Fibroblast of peridontal ligament (primary cell): ENCODE measurements at regions not wholly inside any gene's neighbourhood (a gene's known extent, or its start where the extent isn't known, plus 50 kb on each side); places are given as distances from the start of the nearest gene placed in this dataset.
A peak's percentile ranks its signal among the peaks of the same experiment; 100 is the strongest.

Experiments used
- DNase-seq: peaks from one replicate; pipeline ENCODE4 v3.0.0-alpha.2; 2010; ENCODE audit errors: extremely low read depth

DNA sequence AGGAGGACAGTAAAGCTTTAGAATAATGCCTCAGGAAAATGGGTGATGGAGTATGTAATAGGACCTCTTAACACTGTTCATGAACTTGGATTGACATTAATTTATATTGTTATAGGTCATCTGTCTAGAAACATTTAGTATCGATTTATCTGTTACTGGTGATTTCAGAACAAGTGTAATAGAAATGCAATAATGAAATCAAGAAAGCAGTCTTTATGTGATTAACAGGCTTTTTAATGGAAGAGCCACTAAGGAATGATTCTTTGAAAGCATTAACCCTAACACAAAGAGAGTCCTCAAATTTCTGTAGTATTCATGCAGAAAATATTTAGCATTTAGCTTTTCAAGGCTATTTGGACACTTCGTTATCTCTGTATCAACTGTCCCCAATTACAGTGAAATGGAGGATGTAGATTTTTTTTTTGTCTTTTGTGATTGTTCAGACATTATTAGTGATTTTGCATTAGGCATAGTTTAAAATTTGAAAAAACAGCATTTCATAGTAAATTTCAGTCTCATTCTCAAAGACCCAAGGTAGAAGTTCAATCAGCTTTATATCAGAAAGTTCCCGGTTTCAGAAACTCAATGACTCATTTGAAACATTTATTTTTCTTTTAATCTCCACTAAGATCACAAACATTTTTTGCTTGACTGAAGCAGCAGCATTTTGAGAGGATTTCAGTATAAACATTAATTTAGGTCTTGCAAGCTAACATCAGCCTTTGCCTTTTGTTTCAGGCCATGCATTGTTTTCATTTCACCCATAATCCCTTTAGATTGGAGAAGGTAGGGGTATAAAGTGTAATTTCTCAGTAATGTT, 56.3 kb downstream of the AGTR2 start:
- no peak for DNase-seq

DNA sequence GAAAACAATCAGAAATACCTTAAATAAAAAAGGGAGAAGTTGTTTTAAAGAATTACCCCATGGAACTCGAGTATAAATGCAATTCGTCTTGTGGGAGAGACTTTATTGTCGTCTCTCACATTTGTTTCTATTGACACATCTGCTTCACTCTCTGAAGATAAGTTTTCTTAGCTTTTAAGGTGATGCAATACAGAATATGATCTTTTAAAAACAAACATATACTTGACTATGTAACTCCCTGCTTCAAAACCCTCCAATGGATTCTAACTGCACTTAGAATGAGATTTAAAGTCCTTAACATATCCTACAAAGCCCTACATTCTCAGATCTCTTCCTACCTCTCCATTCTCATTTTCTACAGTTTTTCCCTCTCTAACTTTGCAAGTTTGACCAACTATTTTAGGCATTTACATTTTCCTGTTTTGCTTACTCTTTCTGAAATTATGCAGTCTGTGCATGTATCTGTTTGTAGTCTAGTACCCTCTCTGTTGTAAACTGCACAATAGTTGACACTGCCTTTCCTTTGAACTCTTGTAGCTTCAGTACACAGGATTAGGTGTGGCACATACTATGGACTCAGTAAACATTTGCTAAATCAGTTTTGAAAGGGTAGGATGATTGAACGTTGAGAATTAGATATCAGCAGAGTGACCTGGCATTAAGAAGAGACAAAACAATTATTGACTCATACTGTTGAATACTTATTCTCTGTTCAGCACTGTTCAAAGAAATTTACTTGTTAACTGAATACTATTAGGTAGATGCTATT, 59.8 kb downstream of the AGTR2 start:
- peak; percentile 12 for DNase-seq

GRCh38 chrX:116232833-116233232, 62.3 kb downstream of the AGTR2 start:
- DNase-seq, result peak; percentile 61

DNA sequence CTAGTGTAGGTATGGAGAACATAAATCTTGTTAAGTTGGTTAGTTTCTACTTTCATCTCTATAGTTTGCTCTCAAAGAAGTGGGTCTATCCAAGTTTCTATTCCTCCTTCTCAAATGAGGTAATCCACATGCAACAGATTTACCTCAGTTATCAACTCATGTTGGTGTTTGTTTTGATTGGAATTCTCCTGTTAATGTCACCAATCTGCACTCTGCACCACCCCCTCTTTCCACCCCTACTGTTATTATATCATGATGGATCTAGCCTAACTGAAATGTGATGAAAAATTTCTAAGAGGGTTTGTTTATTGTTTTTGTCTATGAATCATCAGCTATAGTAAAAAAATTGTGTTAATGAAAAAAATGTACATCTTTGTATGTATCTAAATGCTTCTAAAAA, 66.1 kb downstream of the AGTR2 start:
- peak; percentile 8 for DNase-seq

DNA sequence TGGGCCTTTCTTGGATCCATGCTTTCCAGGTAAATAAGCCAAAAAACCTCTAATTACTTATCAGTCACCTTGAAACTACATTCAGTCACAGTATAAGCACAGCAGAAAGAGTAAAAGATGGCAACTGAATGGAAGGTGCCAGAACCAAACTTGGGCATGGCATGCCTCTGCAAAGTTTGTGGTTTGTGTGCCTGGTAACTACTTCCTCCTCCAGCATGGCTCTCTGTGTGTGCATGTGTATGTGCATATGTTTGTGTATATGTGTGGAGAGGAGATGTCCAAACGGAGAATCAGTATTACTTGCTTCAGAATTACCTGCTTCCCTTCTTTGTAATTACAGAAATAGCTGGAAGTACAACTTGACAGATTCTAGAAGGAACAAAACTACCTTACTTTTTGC, 67.5 kb downstream of the AGTR2 start:
- DNase-seq, result no peak

GRCh38 chrX:116238567-116239255, 68.2 kb downstream of the AGTR2 start:
- DNase-seq, result no peak

DNA sequence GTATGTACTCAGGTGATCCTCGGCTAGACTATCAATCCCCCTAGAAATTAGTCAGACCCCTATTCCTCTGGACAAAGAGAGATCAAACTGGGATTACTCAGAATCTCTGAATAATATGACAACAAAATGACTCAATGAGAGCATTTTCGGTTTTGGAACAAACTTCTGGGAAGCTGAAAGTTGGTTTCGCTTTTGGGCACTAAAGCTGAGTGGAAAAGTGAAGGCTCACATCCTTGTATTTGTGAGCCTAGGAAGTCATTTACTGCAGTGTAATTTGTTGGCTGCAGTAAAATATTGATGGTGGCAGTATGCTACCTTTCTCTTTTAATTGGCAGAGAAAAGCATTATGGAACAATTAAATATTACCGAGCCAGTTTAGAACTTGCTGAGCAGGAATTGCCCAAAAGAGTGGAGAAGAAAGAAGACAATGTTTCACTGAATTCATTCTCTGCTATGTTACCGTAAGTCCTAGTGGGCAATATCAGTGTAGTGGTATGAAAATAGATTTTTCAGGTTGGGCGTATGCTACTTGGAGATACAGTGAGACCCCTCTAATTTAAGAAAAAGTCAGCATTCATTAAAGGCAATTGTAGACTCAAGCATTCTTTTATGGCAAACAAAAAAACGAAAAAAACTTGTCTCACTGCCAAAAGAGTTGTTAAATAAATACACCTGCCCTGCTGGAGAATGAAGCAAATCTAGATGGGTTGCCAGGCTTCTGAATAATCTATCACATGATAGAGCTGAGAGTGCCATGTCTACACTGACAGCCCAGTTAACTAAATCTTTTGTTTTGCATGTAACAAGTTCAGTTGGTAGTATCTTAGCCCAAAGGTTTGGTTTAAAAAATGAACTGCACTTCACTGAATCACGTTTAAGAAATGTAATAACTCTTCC, 69.6 kb downstream of the AGTR2 start:
- peak; percentile 69 for DNase-seq

DNA sequence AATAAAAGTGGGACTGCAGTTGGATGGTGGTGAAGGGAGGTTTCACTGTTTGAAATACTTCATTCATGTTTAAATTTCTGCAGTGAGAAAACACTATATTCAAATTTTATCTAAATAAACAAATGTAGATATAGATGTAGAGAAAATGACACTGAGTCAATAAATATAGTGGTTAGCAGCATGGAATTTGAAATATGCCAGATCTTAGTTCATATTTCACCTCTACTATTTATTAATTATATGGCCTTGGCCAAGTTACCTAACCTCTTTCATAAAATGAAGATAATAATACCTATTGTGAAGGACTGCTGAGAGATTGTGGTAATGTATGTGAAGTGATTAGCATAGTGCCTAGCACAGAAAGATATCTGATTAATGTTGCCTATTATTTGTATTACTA, 70.5 kb downstream of the AGTR2 start:
- DNase-seq, result no peak

GRCh38 chrX:116243039-116243438, 72.5 kb downstream of the AGTR2 start:
- no peak for DNase-seq

- peak; percentile 34 for DNase-seq
Observed at GRCh38 chrX:116246261-116246660, 75.7 kb downstream of the AGTR2 start.

- peak; percentile 37 for DNase-seq
Observed at GRCh38 chrX:116267511-116268040, 97.0 kb downstream of the AGTR2 start.

DNA sequence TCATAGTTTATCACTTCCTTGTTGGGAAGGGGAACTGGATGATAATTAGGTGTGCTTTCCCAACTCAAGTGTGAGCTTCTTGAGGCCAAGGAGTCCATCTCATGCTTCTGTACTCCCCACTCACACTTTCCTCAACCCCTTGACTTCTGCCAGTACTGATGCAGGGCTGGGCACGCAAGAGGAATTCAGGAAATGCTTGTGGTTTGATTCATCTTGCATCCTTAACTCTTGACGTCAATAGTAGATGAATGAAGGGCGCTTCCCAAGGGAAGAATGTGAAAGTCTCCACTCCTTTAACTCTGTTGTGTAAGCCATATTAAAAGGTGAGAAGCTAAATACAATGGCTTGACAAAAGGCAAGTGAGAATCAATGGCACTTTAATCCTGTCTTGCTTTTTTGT, 101.8 kb downstream of the AGTR2 start:
- peak; percentile 84 for DNase-seq

DNA sequence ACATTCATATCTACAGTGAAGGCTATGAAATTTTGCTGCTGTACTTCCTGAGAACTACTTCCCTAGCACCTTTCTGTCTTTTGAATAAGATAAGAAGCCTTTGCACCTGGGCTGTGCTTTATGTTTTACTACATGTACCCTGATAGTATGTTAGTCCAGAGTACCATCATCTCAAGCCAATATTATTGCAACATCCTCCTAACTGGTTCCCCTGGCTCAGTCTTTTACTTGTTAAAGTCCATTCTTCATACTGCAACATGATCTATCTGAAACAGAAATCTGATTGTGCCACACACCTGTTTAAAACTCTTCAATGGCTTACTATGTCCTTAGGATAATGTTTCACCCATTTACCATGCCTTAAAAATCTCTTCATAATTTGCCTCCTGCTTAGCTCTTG, 102.3 kb downstream of the AGTR2 start:
- peak; percentile 8 for DNase-seq

DNA sequence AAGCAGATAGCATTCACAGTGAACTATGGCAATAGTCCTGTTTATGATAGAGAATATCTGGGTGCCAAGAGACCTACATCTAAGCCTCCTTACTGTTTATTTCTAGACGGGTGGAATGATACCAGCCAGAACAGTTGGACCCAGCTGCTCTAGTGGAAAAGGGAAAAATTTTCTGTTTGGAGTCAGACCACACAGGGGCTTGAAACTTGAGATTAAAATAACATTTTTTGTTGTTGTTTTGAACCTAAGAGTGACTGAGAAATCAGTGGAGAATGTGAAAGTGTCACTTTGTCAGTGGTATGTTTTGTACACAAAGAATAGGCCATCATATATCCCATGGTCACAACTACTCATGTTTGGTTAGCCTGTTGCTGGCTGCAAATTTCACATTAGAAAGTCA, 105.7 kb downstream of the AGTR2 start:
- DNase-seq, result peak; percentile 13

- peak; percentile 15 for DNase-seq
Observed at GRCh38 chrX:116277351-116278225, 107.0 kb downstream of the AGTR2 start.

- no peak for DNase-seq
Observed at GRCh38 chrX:116278826-116279225, 108.3 kb downstream of the AGTR2 start.

- DNase-seq, result no peak
Observed at GRCh38 chrX:116281106-116281505, 110.6 kb downstream of the AGTR2 start.

GRCh38 chrX:116282751-116283150, 112.2 kb downstream of the AGTR2 start:
- DNase-seq, result peak; percentile 18

GRCh38 chrX:116284400-116284799, 113.9 kb downstream of the AGTR2 start:
- no peak for DNase-seq

- no peak for DNase-seq
Observed at GRCh38 chrX:116285501-116285900, 115.0 kb downstream of the AGTR2 start.
